RWPE2 (cell line): ENCODE measurements at regions not wholly inside any gene's neighbourhood (a gene's known extent, or its start where the extent isn't known, plus 50 kb on each side); places are given as distances from the start of the nearest gene placed in this dataset.
A peak's percentile ranks its signal among the peaks of the same experiment; 100 is the strongest.
"Not testable (repeated sequence)": the region's sequence is repeated elsewhere in the genome, so short reads cannot be mapped to it uniquely, and the experiment has no call there.

Source experiments
- ATAC-seq: fragments of 200-7000 bp; cut with Tn5 transposase; 3 replicates; pipeline ENCODE4 v1.9.1; 2021; ENCODE audit warnings: low read depth
- DNase-seq: peaks from one replicate; pipeline ENCODE4 v3.0.0-alpha.2; 2020; ENCODE audit warnings: low spot score
- H3K27ac ChIP-seq: fragments of 450-650 bp; 2 replicates; pipeline ENCODE4 v1.5.1; 2017; ENCODE audit warnings: mild to moderate bottlenecking; ENCODE audit not compliant: poor library complexity, severe bottlenecking
- H3K27me3 ChIP-seq: fragments of 250-450 bp; sonication (Bioruptor Pico); 2 replicates; pipeline ENCODE4 v1.5.1; 2021; ENCODE audit warnings: mild to moderate bottlenecking, moderate library complexity; ENCODE audit not compliant: insufficient read depth, poor library complexity, severe bottlenecking
- H3K36me3 ChIP-seq: fragments of 250-450 bp; sonication (Bioruptor Pico); 2 replicates; pipeline ENCODE4 v1.5.1; 2020; ENCODE audit warnings: low read depth, mild to moderate bottlenecking, moderate library complexity
- H3K4me1 ChIP-seq: fragments of 250-450 bp; sonication (Bioruptor Pico); 2 replicates; pipeline ENCODE4 v1.5.1; 2021; ENCODE audit warnings: mild to moderate bottlenecking, moderate library complexity; ENCODE audit not compliant: insufficient read depth, poor library complexity, severe bottlenecking
- H3K4me3 ChIP-seq: fragments of 250-450 bp; sonication (Bioruptor Pico); 2 replicates; pipeline ENCODE4 v1.5.1; 2021; ENCODE audit warnings: mild to moderate bottlenecking, moderate library complexity; ENCODE audit not compliant: severe bottlenecking
- H3K9me3 ChIP-seq: fragments of 250-450 bp; sonication (Bioruptor Pico); 2 replicates; pipeline ENCODE4 v1.5.1; 2021; ENCODE audit warnings: mild to moderate bottlenecking, moderate library complexity; ENCODE audit not compliant: severe bottlenecking
- TF ChIP-seq, protein P1 (sequence below): fragments of 450-650 bp; IDR thresholded peaks from one replicate; pipeline ENCODE4 v1.5.1; 2017; ENCODE audit warnings: mild to moderate bottlenecking, moderate library complexity; ENCODE audit not compliant: poor library complexity, severe bottlenecking

DNA sequence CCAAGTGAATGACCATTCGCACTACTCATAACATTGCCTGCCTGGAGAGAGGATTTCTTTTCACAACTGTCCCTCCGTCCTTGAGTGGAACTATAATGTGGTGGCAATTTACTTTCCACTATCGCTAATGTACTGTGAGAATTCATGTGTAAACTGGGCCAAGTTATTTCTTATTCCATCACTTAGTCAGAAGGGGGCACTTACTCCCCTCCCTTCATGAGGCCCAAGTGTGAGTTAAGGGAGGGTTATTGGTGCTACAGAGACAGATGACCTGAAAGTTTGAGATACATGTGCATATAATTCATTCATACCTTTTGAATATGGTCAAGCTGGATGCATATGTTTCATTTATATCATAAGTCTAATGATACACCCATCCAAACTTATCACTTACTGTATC lies 65.2 kb upstream of the LOC128125822 start:
- Histone ChIP-seq H3K36me3 (no peaks in the 10 kb centered on the region), H3K9me3 (no peaks in the 10 kb centered on the region), H3K4me3 (no peak overlapping the region), H3K4me1 (peaks cover 9% of the 10 kb centered on the region), H3K27me3 (no peaks in the 10 kb centered on the region), H3K27ac (no peak overlapping the region)
- TF ChIP-seq, protein P1, sequence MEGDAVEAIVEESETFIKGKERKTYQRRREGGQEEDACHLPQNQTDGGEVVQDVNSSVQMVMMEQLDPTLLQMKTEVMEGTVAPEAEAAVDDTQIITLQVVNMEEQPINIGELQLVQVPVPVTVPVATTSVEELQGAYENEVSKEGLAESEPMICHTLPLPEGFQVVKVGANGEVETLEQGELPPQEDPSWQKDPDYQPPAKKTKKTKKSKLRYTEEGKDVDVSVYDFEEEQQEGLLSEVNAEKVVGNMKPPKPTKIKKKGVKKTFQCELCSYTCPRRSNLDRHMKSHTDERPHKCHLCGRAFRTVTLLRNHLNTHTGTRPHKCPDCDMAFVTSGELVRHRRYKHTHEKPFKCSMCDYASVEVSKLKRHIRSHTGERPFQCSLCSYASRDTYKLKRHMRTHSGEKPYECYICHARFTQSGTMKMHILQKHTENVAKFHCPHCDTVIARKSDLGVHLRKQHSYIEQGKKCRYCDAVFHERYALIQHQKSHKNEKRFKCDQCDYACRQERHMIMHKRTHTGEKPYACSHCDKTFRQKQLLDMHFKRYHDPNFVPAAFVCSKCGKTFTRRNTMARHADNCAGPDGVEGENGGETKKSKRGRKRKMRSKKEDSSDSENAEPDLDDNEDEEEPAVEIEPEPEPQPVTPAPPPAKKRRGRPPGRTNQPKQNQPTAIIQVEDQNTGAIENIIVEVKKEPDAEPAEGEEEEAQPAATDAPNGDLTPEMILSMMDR, result peak; percentile 16
- DNase-seq (no peak), ATAC-seq (peak; percentile 44; the same call in 2 of the 3 replicates)

DNA sequence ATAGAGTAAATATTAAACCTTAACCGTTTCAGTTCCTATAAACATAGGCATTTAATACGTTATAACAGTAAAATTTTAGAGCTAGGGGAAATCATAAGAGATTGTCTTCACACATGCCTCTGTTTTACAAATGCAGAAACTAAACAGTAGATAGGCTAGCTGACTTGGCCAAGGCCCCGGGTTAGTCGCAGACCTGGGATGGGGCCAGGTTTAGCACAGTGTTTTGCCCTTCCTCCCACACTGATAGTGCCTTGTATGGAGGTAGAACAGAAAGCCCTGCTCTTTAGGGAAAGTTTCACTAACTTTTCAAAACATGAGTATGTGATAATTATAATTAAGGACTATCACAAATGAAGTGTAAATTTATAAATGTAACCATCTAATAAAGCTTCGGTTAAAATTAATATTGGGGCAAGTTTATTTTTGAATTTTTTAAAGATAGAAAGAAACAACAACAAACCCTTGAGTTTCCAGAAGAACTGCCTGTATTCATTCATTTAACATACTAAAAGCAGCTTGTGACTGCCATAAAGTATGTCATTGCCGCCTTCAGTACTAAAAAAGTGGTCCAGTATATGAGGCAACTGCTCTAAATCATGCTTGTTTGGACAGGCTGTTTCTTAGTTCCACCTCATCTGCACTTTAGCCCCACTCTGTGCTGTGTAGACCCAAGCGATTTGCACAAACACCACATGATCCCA lies 62.5 kb upstream of the LOC128125822 start:
- H3K27me3 ChIP-seq, result no peaks in the 10 kb centered on the region
- ATAC-seq (peak; percentile 60; the same call in 2 of the 3 replicates), DNase-seq (no peak)
- H3K27ac ChIP-seq, result no peak overlapping the region
- H3K36me3 ChIP-seq, result no peaks in the 10 kb centered on the region
- no peak overlapping the region for H3K4me3 ChIP-seq
- TF ChIP-seq, protein P1, result no peak
- H3K9me3 ChIP-seq, result no peaks in the 10 kb centered on the region
- peaks cover 4% of the 10 kb centered on the region for H3K4me1 ChIP-seq

DNA sequence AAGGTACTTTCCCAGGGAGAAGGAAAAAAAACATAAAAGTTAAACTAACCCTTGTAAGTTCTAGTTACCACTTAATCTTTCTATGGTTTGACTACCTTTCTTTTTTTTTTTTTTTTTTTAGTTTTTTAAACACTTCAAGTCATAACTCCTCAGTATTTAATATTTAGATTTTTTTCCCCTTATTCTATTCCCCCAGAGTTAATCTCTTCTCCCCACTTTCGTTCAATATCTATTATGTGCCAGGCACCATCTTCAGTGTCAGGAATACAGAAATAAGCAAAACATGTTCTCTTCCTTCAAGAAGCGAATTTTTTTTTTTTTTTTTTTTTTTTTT lies 62.0 kb upstream of the LOC128125822 start:
- Histone ChIP-seq H3K9me3 (no peaks in the 10 kb centered on the region), H3K4me3 (no peak overlapping the region), H3K4me1 (peaks cover 4% of the 10 kb centered on the region), H3K27me3 (no peaks in the 10 kb centered on the region), H3K27ac (no peak overlapping the region), H3K36me3 (no peaks in the 10 kb centered on the region)
- ATAC-seq (no peak), DNase-seq (no peak)
- TF ChIP-seq, protein P1, result no peak

DNA sequence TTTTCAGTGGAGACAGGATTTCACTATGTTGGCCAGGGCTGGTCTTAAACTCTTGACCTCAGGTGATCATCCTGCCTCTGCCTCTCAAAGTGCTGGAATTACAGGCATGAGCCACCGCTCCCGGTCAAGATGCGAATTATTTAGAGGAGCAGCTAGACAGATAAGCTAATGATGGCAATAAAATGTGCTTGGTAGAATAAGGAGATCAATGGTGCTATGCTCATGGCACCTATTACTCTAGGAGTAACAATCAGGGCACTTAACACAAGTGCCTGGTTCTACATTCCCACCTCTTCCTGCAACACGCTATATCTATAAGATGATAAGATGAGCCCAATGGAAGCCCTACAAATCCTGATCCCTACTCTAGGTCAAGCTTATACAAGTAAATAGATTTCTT lies 61.4 kb upstream of the LOC128125822 start:
- H3K4me3 ChIP-seq, result no peak overlapping the region
- TF ChIP-seq, protein P1, result no peak
- H3K36me3 ChIP-seq, result no peaks in the 10 kb centered on the region
- peaks cover 4% of the 10 kb centered on the region for H3K4me1 ChIP-seq
- H3K27ac ChIP-seq, result no peak overlapping the region
- H3K9me3 ChIP-seq, result no peaks in the 10 kb centered on the region
- H3K27me3 ChIP-seq, result no peaks in the 10 kb centered on the region
- DNase-seq, result no peak
- ATAC-seq, result no peak

DNA sequence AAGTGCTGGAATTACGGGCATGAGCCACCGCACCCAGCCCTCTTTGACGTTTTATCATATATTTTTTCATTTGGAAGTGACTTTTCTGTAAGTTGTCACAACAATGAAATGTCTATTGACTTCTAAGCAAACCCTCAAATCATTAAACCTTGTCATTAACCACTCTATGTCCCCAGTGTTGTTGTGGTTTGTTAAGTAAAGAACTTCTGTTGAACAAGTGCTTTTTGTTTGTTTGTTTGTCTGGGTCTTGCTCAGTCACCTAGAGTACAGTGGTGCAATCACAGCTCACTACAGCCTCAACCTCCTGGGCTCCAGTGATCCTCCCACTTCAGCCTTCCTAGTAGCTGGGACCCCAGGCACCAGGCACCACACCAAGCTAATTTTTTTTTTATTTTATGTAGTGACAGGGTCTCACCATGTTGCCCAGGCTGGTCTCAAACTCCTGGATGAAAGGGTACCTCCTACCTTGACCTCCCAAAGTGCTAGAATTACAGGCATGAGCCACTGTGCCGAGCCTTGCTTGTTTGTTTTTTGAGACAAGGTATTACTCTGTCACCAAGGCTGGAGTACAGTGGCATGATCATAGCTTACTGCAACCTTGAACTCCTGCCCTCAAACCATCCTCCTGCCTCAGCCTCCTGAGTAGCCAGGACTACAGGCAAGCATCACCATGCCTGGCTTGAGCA lies 57.6 kb upstream of the LOC128125822 start:
- Histone ChIP-seq H3K27me3 (no peaks in the 10 kb centered on the region), H3K36me3 (no peaks in the 10 kb centered on the region), H3K4me3 (no peak overlapping the region), H3K9me3 (no peaks in the 10 kb centered on the region), H3K4me1 (peaks cover 13% of the 10 kb centered on the region), H3K27ac (no peak overlapping the region)
- DNase-seq (no peak), ATAC-seq (no peak)
- TF ChIP-seq, protein P1, result no peak

DNA sequence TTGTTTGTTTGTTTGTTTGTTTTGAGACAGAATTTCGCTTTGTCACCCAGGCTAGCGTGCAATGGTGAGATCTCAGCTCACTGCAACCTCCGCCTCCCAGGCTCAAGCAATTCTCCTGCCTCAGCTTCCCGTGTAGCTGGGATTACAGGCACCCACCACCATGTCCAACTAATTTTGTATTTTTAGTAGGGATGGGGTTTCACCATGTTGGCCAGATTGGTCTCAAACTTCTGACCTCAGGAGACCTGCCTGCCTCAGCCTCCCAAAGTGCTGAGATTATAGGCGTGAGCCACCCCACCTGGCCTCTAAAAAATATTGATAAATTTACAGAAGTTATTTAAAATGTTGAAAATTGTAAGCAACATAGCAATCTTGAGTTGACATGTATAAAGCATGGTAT lies 57.1 kb upstream of the LOC128125822 start:
- DNase-seq, H3K27ac ChIP-seq: not testable (repeated sequence)
- peaks cover 15% of the 10 kb centered on the region for H3K4me1 ChIP-seq

More for the DNA sequence above, 57.1 kb upstream of the LOC128125822 start:
- not testable (repeated sequence) for ATAC-seq, H3K9me3 ChIP-seq, H3K4me3 ChIP-seq, H3K36me3 ChIP-seq, H3K27me3 ChIP-seq
